Panc1 (cell line): ENCODE measurements at regions not wholly inside any gene's neighbourhood (a gene's known extent, or its start where the extent isn't known, plus 50 kb on each side); places are given as distances from the start of the nearest gene placed in this dataset.

ENCODE experiments used
- ATAC-seq: fragments of 200-7000 bp; cut with Tn5 transposase; 2 replicates; pipeline ENCODE4 v1.9.1; 2020; ENCODE audit warnings: mild to moderate bottlenecking, moderate library complexity
- BruUV-seq: library from RNA; stranded (reverse); fragments of 400-500 nt; replicated peaks from 2 replicates; lab custom pipeline; 2021; lab: Mats Ljungman, UMichigan
- CTCF ChIA-PET: fragments of 300-600 bp; sonication (Branson Sonifier 250); formaldehyde crosslinking; loops from one replicate; lab custom pipeline; 2022; ENCODE audit warnings: antibody characterized with exemption; lab: Charles Lee
- POLR2A ChIA-PET: fragments of 300-600 bp; sonication (Branson Sonifier 250); formaldehyde crosslinking; loops from one replicate; lab custom pipeline; 2022; ENCODE audit warnings: antibody characterized with exemption; lab: Charles Lee
- DNase-seq: peaks from one replicate; pipeline ENCODE4 v3.0.0-alpha.2; 2010; ENCODE audit warnings: low read depth, low spot score
- H3K27ac ChIP-seq: 2 replicates; pipeline ENCODE4 v1.5.1; 2011; ENCODE audit warnings: mild to moderate bottlenecking, low read length, inconsistent platforms
- H3K27me3 ChIP-seq: fragments of 200-500 bp; sonication (Bioruptor generic); 2 replicates; pipeline ENCODE4 v1.6.0; 2014; ENCODE audit warnings: low read length, inconsistent platforms; ENCODE audit not compliant: control insufficient read depth, insufficient read depth
- H3K36me3 ChIP-seq: fragments of 200-500 bp; sonication (Bioruptor generic); 2 replicates; pipeline ENCODE4 v1.5.1; 2014; ENCODE audit warnings: inconsistent platforms, mild to moderate bottlenecking, low read length, moderate library complexity; ENCODE audit not compliant: control insufficient read depth, insufficient read depth
- H3K4me1 ChIP-seq: 2 replicates; pipeline ENCODE4 v1.5.1; 2011; ENCODE audit warnings: inconsistent platforms, mild to moderate bottlenecking, low read length, moderate library complexity; ENCODE audit not compliant: control insufficient read depth, insufficient read depth
- H3K4me3 ChIP-seq, 2 experiments: 2 replicates each; pipeline ENCODE4 v1.5.1; 2011 to 2012; ENCODE audit warnings: low read depth in 2 of 2, low read length in 2 of 2, mild to moderate bottlenecking in 2 of 2, inconsistent platforms in 1 of 2, moderate library complexity in 1 of 2
- H3K9me3 ChIP-seq: fragments of 200-500 bp; sonication (Bioruptor generic); 2 replicates; pipeline ENCODE4 v1.5.1; 2014; ENCODE audit warnings: low read depth, mild to moderate bottlenecking, inconsistent platforms, low read length, moderate library complexity; ENCODE audit not compliant: control insufficient read depth, insufficient read depth
- CTCF ChIP-seq: fragments of 450-650 bp; IDR thresholded peaks from 2 replicates; pipeline ENCODE4 v1.5.1; 2017; ENCODE audit warnings: mild to moderate bottlenecking
- POLR2AphosphoS5 ChIP-seq: IDR thresholded peaks from 2 replicates; pipeline ENCODE4 v1.6.1; 2012; ENCODE audit warnings: mild to moderate bottlenecking, low read depth, low read length, moderate library complexity
- REST ChIP-seq, 2 experiments: IDR thresholded peaks; 2 replicates each; pipeline ENCODE4 v1.6.1; 2011 to 2012; ENCODE audit warnings: low read depth in 2 of 2, control low read depth in 1 of 2, low read length in 1 of 2, mild to moderate bottlenecking in 1 of 2, moderate library complexity in 1 of 2; ENCODE audit not compliant: insufficient read depth in 1 of 2
- SIN3A ChIP-seq: IDR thresholded peaks from 2 replicates; pipeline ENCODE4 v1.6.1; 2012; ENCODE audit warnings: low read depth, mild to moderate bottlenecking, low read length, moderate library complexity, borderline replicate concordance; ENCODE audit not compliant: insufficient read depth
- TCF7L2 ChIP-seq: IDR thresholded peaks from 2 replicates; pipeline ENCODE4 v1.6.1; 2011; ENCODE audit warnings: mild to moderate bottlenecking, low read depth, low read length, inconsistent platforms
- in situ Hi-C: cut with HindIII; loops from 2 replicates; pipeline ENCODE4 v1.10.0; 2016; ENCODE audit warnings: low sequenced_read_pairs, low pct_unique_long_range_greater_than_20kb
- intact Hi-C: fragments of 100-400 bp; cut with micrococcal nuclease; formaldehyde crosslinking; loops from one replicate; pipeline ENCODE4 v1.10.0; 2022; ENCODE audit not compliant: unreplicated experiment

GRCh38 chr14:29475641-29476040 lies 452.0 kb downstream of the PRKD1 start:
- Histone ChIP-seq H3K36me3 (no peaks in the 10 kb centered on the region), H3K4me1 (no peaks in the 10 kb centered on the region), H3K9me3 (no peaks in the 10 kb centered on the region), H3K4me3 (no peak overlapping the region), H3K27me3 (no peaks in the 10 kb centered on the region), H3K27ac (no peak overlapping the region)
- in situ Hi-C loops: no loop called here
- no peak for ATAC-seq
- no peak for DNase-seq
- ChIA-PET POLR2A (no interaction called here), CTCF (no interaction called here)
- no peak for TF ChIP-seq TCF7L2
- TF ChIP-seq POLR2AphosphoS5: no peak
- no peak for TF ChIP-seq SIN3A
- TF ChIP-seq REST (IDR thresholded peaks at IDR 0.05; ENCODE audit: insufficient read depth in 1 of 2, low read depth in 2 of 2, low read length in 1 of 2): no peak
- TF ChIP-seq CTCF: no peak
- no TSS peak for BruUV-seq
- intact Hi-C loops: no loop called here

- Histone ChIP-seq H3K9me3 (no peaks in the 10 kb centered on the region), H3K4me1 (no peaks in the 10 kb centered on the region), H3K27me3 (no peaks in the 10 kb centered on the region), H3K27ac (no peak overlapping the region), H3K36me3 (no peaks in the 10 kb centered on the region), H3K4me3 (no peak overlapping the region)
- in situ Hi-C loops: no loop called here
- ATAC-seq (no peak), DNase-seq (no peak)
- BruUV-seq: no TSS peak
- TF ChIP-seq POLR2AphosphoS5 (no peak), SIN3A (no peak), TCF7L2 (no peak), REST (IDR thresholded peaks at IDR 0.05; ENCODE audit: insufficient read depth in 1 of 2, low read depth in 2 of 2, low read length in 1 of 2) (no peak), CTCF (no peak)
- intact Hi-C loops: no loop called here
- CTCF ChIA-PET: no interaction called here
- POLR2A ChIA-PET: no interaction called here
Observed at GRCh38 chr14:29486132-29486531, 441.5 kb downstream of the PRKD1 start.
